ENCODE measurements at regions not wholly inside any gene's neighbourhood (a gene's known extent, or its start where the extent isn't known, plus 50 kb on each side); places are given as distances from the start of the nearest gene placed in this dataset.
"Not testable (repeated sequence)": the region's sequence is repeated elsewhere in the genome, so short reads cannot be mapped to it uniquely, and the experiment has no call there.

- WGBS, 2 donors (ENCODE audit: low coverage in 1 of 2), result 40 to 100% methylated on average over 1 of the region's 1 CpG
- H3K4me1 ChIP-seq, result no peaks in the 10 kb centered on the region
- TF ChIP-seq POLR2A (IDR thresholded peaks at IDR 0.05), result no peak
- no peak for TF ChIP-seq EP300 (IDR thresholded peaks at IDR 0.05)
- TF ChIP-seq POLR2AphosphoS5 (IDR thresholded peaks at IDR 0.05), result no peak
- TF ChIP-seq CTCF (IDR thresholded peaks at IDR 0.05), result no peak
- ATAC-seq, result no peak
- H3K36me3 ChIP-seq, result no peaks in the 10 kb centered on the region
- no peak overlapping the region for H3K4me3 ChIP-seq
- peaks cover 12% of the 10 kb centered on the region for H3K27me3 ChIP-seq
- H3K27ac ChIP-seq, result no peak overlapping the region
- H3K9me3 ChIP-seq, result no peaks in the 10 kb centered on the region
Observed at GRCh38 chr2:126952216-126952615, 53.5 kb downstream of the TEX51 start.

- Histone ChIP-seq H3K4me1 (no peaks in the 10 kb centered on the region), H3K27me3 (peaks cover 12% of the 10 kb centered on the region), H3K36me3 (no peaks in the 10 kb centered on the region), H3K4me3 (no peak overlapping the region), H3K27ac (no peak overlapping the region), H3K9me3 (peaks cover 0 to 4% (median 0%) of the 10 kb centered on the region in 3 donors)
- WGBS, 2 donors (ENCODE audit: low coverage in 1 of 2), result 86 to 100% methylated on average over 1 to 2 of the region's 2 CpGs
- no peak for ATAC-seq
- TF ChIP-seq CTCF (IDR thresholded peaks at IDR 0.05), result no peak
- TF ChIP-seq POLR2A (IDR thresholded peaks at IDR 0.05), result no peak
- TF ChIP-seq EP300 (IDR thresholded peaks at IDR 0.05), result no peak
- no peak for TF ChIP-seq POLR2AphosphoS5 (IDR thresholded peaks at IDR 0.05)
Observed at GRCh38 chr2:126953483-126953882, 54.8 kb downstream of the TEX51 start.

- WGBS, 2 donors (ENCODE audit: low coverage in 1 of 2), result 58 to 75% methylated on average over 1 of the region's 1 CpG
- no peaks in the 10 kb centered on the region for H3K4me1 ChIP-seq
- TF ChIP-seq CTCF (IDR thresholded peaks at IDR 0.05) (no peak), EP300 (IDR thresholded peaks at IDR 0.05) (no peak), POLR2A (IDR thresholded peaks at IDR 0.05) (no peak), POLR2AphosphoS5 (IDR thresholded peaks at IDR 0.05) (no peak)
- H3K27ac ChIP-seq, result no peak overlapping the region
- no peaks in the 10 kb centered on the region for H3K36me3 ChIP-seq
- H3K4me3 ChIP-seq, result no peak overlapping the region
- peaks cover 0 to 13% (median 0%) of the 10 kb centered on the region in 3 donors for H3K9me3 ChIP-seq
- peaks cover 12% of the 10 kb centered on the region for H3K27me3 ChIP-seq
- ATAC-seq, result no peak
Observed at GRCh38 chr2:126954831-126955230, 56.1 kb downstream of the TEX51 start.

- H3K27ac ChIP-seq, H3K4me1 ChIP-seq, H3K4me3 ChIP-seq, ATAC-seq, H3K36me3 ChIP-seq: not testable (repeated sequence)
- WGBS, 2 donors (ENCODE audit: low coverage in 1 of 2), result 86% methylated on average over 1 of the region's 4 CpGs; no CpG with 5 or more reads in 1 of the 2 donors
- Histone ChIP-seq H3K27me3 (peaks cover 12% of the 10 kb centered on the region), H3K9me3 (peaks cover 0 to 13% (median 0%) of the 10 kb centered on the region in 3 donors)
Observed at GRCh38 chr2:126956773-126957172, 58.1 kb downstream of the TEX51 start.

GRCh38 chr2:126963390-126963789 lies 64.7 kb downstream of the TEX51 start:
- H3K4me3 ChIP-seq, result no peak overlapping the region
- H3K27ac ChIP-seq, result no peak overlapping the region
- peaks cover 0 to 10% (median 0%) of the 10 kb centered on the region in 3 donors for H3K9me3 ChIP-seq
- no peaks in the 10 kb centered on the region for H3K4me1 ChIP-seq
- WGBS, 2 donors (ENCODE audit: low coverage in 1 of 2), result 86% methylated on average over 3 of the region's 5 CpGs; no CpG with 5 or more reads in 1 of the 2 donors
- H3K27me3 ChIP-seq, result no peaks in the 10 kb centered on the region
- H3K36me3 ChIP-seq, result no peaks in the 10 kb centered on the region
- no peak for TF ChIP-seq POLR2A (IDR thresholded peaks at IDR 0.05)
- no peak for TF ChIP-seq EP300 (IDR thresholded peaks at IDR 0.05)
- TF ChIP-seq POLR2AphosphoS5 (IDR thresholded peaks at IDR 0.05), result no peak
- TF ChIP-seq CTCF (IDR thresholded peaks at IDR 0.05), result no peak
- no peak for ATAC-seq
